NB4 (cell line): ENCODE measurements at regions not wholly inside any gene's neighbourhood (a gene's known extent, or its start where the extent isn't known, plus 50 kb on each side); places are given as distances from the start of the nearest gene placed in this dataset.

Experiments
- DNase-seq: peaks from one replicate; pipeline ENCODE4 v3.0.0; 2010; ENCODE audit warnings: low read depth
- H3K4me3 ChIP-seq: one replicate; pipeline ENCODE4 v1.5.1; 2011; ENCODE audit warnings: mild to moderate bottlenecking, low read depth, low read length, moderate library complexity
- MYC ChIP-seq: IDR thresholded peaks from 2 replicates; pipeline ENCODE4 v1.6.1; 2011; ENCODE audit warnings: low read depth, low read length
- POLR2A ChIP-seq: IDR thresholded peaks from 2 replicates; pipeline ENCODE4 v1.6.1; 2011; ENCODE audit warnings: mild to moderate bottlenecking; ENCODE audit not compliant: insufficient read length; ENCODE audit errors: extremely low read depth
- TF ChIP-seq, protein P1 (sequence below): IDR thresholded peaks from 2 replicates; pipeline ENCODE4 v1.6.1; 2011; ENCODE audit warnings: low read depth, low read length
- TF ChIP-seq, protein P2 (sequence below): IDR thresholded peaks from one replicate; pipeline ENCODE4 v1.5.1; 2012; ENCODE audit warnings: low read depth, low read length

DNA sequence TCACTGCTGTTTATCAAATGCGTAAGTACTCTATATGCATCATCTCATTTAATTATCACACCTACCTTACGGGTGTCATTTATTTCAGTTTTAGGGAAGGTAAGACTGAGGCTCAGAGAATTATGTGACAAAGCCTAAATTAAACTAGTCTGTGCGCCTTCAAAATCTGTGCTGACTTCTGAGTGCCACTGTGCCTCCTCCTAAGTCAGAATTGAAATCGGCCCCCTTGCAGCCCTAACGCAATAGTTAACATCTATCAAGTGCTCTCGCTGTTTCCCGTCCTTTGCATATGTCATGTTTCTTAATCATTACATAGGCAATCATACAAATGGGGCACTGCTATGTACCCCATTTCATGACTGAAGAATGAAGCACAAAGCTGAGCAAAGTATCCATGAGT, 79.0 kb upstream of the PDE10A start:
- H3K4me3 ChIP-seq = no peak overlapping the region
- no peak for DNase-seq

DNA sequence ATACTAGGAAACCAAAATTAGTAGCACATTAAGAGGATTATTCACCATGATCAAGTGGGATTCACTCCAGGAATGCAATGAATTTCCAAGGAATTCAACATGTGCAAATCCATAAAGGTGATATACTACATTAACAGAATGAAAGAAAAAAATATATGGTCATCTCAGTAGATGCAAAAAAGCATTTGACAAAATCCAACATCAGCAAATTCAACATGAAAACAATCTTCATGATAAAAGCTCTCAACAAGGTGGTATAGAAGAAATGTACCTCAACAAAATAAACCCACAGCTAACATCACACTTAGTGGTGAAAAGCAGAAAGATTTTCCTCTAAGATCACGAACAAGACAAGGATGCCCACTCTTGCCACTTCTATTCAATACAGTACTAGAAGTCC, 74.4 kb upstream of the PDE10A start:
- TF ChIP-seq, protein P1, sequence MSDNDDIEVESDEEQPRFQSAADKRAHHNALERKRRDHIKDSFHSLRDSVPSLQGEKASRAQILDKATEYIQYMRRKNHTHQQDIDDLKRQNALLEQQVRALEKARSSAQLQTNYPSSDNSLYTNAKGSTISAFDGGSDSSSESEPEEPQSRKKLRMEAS = no peak
- no peak for TF ChIP-seq MYC
- TF ChIP-seq POLR2A = no peak
- TF ChIP-seq, protein P2, sequence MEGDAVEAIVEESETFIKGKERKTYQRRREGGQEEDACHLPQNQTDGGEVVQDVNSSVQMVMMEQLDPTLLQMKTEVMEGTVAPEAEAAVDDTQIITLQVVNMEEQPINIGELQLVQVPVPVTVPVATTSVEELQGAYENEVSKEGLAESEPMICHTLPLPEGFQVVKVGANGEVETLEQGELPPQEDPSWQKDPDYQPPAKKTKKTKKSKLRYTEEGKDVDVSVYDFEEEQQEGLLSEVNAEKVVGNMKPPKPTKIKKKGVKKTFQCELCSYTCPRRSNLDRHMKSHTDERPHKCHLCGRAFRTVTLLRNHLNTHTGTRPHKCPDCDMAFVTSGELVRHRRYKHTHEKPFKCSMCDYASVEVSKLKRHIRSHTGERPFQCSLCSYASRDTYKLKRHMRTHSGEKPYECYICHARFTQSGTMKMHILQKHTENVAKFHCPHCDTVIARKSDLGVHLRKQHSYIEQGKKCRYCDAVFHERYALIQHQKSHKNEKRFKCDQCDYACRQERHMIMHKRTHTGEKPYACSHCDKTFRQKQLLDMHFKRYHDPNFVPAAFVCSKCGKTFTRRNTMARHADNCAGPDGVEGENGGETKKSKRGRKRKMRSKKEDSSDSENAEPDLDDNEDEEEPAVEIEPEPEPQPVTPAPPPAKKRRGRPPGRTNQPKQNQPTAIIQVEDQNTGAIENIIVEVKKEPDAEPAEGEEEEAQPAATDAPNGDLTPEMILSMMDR = no peak
- H3K4me3 ChIP-seq = no peak overlapping the region
- no peak for DNase-seq

More for the DNA sequence above, 79.0 kb upstream of the PDE10A start:
- no peak for TF ChIP-seq MYC
- TF ChIP-seq, protein P1 = no peak
- no peak for TF ChIP-seq POLR2A
- TF ChIP-seq, protein P2 = no peak

DNA sequence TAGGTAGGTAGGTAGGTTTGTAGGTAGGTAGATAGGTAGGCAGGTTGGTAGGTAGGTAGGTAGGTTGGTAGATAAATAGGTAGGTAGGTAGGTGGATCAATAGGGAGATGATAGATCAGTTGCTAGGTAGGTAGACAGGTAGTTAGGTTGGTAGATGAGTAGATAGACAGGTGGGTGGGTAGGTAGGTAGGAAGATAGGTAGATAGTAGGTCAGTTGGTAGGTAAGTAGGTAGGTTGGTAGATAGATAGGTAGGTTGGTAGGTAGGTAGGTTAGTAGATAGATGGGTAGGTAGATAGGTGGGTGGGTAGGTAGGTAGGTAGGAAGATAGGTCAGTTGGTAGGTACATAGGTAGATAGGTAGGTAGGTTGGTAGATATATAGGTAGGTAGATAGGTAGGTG, 72.0 kb upstream of the PDE10A start:
- no peak for TF ChIP-seq MYC
- TF ChIP-seq, protein P1 = no peak
- TF ChIP-seq POLR2A = no peak
- TF ChIP-seq, protein P2 = no peak
- no peak for DNase-seq
- H3K4me3 ChIP-seq = no peak overlapping the region

DNA sequence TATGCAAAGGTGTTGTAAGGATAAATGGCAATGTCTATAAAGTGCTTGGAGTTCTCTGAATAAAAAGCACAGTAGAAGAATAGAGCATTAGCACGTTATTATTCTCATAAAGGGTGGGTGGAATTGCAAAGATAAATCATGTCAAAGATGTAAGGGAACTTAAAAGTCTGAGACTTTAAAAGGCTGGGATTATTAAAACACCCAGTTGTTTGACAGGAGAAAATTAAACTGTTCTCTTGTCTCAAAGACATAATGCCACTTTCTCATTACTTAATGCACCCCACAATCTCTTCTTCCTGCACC, 70.4 kb upstream of the PDE10A start:
- H3K4me3 ChIP-seq = no peak overlapping the region
- TF ChIP-seq MYC = no peak
- TF ChIP-seq, protein P1 = no peak
- TF ChIP-seq, protein P2 = no peak
- no peak for TF ChIP-seq POLR2A
- no peak for DNase-seq

DNA sequence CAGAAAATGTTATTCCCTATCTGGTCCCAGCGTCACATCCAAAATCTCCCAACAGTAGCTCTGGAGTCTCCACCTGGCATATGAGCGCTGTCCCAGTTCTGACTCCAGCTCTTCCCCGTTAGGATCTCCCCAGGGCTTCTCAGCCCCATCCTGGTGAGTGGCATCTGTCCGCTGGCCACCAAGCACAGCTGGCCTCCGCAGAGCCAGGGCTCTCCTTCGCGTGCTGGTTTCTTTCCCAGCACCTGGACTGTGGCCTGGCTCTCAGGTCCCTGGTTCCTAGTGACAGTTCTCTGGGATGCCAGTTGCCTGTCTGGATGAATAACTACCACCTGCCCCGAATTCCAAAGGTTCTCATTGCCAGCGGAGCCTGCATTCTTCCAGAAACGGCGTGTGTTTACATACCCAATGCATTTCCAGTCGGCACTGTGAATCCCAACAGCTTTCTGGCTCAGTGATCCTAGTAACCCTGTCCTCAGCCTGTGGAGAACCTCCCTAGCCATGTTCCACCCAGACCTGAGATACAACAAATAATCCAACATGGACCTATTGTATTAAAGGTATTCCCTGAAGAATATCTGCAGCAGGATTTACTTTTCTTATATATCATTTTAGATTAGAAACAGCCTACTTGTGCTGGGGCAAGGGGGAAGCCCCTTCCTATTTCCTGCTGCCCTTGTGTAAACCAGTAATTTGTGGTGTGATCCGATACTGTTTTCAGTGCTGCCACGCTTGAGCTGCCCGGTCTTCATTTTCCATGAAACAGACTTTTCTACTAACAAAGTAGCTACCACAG, 69.9 kb upstream of the PDE10A start:
- no peak overlapping the region for H3K4me3 ChIP-seq
- TF ChIP-seq, protein P1 = no peak
- TF ChIP-seq POLR2A (no peak), MYC (no peak)
- TF ChIP-seq, protein P2 = no peak
- no peak for DNase-seq
